SK-N-MC (cell line): ENCODE measurements at regions not wholly inside any gene's neighbourhood (a gene's known extent, or its start where the extent isn't known, plus 50 kb on each side); places are given as distances from the start of the nearest gene placed in this dataset.

Experiments
- EZH2 ChIP-seq: fragments of 200-600 bp; sonication (generic); IDR thresholded peaks from one replicate; pipeline ENCODE4 v1.6.1; 2017; ENCODE audit warnings: antibody characterized with exemption
- FOXP2 ChIP-seq: optimal IDR thresholded peaks from 2 replicates; pipeline ENCODE3; 2011; ENCODE audit warnings: mild to moderate bottlenecking, moderate library complexity; ENCODE audit not compliant: insufficient read depth; ENCODE audit errors: extremely low read length, control extremely low read depth
- POLR2AphosphoS5 ChIP-seq: IDR thresholded peaks from 2 replicates; pipeline ENCODE4 v1.6.1; 2012; ENCODE audit warnings: mild to moderate bottlenecking, low read depth, low read length, borderline replicate concordance

- TF ChIP-seq EZH2 (no peak), POLR2AphosphoS5 (no peak), FOXP2 (no peak)
Observed at GRCh38 chr2:103520547-103520946, 758.7 kb downstream of the TMEM182 start.
